ENCODE measurements at regions not wholly inside any gene's neighbourhood (a gene's known extent, or its start where the extent isn't known, plus 50 kb on each side); places are given as distances from the start of the nearest gene placed in this dataset.

- DNase-seq: no peak
Observed at GRCh38 chr1:56019472-56019871, 559.9 kb downstream of the PLPP3 start.

- no peak for DNase-seq
Observed at GRCh38 chr1:56017336-56017735, 562.0 kb downstream of the PLPP3 start.

- no peak for DNase-seq
Observed at GRCh38 chr1:56003846-56004245, 575.5 kb downstream of the PLPP3 start.

- no peak for DNase-seq
Observed at GRCh38 chr1:56002231-56002630, 577.1 kb downstream of the PLPP3 start.

DNA sequence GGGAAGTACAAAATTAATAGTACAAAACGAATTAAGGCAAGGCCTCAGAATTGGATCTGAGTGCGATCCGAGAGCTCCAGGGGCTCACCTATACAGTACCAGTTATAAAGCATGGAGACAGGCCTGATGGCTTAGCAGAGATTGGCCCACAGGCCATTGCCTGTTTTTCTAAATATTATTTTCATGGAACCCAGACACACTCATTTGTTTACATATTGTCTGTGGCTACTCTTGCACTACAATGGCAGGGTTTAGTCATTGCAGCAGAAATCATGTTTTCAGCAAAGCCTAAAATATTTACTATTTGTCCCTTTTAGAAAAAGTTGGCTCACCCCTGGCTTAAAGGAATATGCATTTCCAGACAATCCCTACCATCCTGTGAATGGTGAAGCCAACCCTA is 578.9 kb downstream of the PLPP3 start:
- no peak for DNase-seq

DNA sequence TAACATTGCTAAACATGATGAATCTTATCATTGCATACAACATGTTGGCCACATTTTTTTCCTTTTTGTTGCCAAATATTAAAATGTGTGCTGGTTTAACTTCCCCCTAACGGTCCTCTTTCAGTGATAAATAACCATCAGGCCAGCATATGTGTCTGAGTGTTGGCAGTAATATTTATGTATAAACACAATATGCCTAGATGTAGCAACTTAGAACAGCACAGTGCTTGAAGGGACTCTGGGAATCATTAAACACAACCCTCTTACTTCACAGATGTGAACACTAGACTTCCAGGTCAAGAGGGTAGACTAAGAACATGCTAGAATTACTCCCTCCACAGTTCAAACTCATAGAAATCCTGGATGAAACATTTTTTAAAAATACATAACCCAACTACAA is 581.8 kb downstream of the PLPP3 start:
- DNase-seq: no peak

DNA sequence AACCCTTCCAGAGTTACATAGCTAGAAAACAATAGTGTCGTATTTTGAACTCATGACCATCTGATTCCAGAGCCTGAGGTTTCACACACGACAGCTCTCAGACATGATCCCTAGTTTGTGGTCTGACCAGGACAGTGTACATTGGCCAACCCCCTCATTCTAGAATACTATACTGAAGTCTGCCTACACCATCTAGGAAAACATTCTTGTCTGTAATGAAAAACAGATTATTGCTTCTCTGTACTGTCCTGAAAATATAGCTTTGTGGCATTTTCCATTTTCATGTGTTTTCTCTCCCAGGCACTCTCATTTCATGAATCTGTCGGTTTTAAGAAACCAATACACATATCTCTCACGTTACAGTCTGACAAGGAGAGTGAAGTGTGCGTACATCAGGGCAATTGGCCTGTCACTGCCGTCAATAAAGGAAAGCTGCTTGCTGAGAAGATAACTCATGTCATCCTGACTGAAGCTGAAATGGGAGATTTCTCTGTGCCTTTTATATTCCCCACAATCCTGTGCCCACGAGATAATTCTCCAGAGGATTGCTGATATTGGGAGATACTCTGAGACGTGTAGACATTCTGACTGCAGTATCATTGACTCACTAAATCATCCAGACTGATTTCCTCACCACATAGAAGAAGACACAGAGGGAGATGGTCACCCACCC is 585.6 kb downstream of the PLPP3 start:
- no peak for DNase-seq

- no peak for DNase-seq
Observed at GRCh38 chr1:55990007-55990406, 589.4 kb downstream of the PLPP3 start.

DNA sequence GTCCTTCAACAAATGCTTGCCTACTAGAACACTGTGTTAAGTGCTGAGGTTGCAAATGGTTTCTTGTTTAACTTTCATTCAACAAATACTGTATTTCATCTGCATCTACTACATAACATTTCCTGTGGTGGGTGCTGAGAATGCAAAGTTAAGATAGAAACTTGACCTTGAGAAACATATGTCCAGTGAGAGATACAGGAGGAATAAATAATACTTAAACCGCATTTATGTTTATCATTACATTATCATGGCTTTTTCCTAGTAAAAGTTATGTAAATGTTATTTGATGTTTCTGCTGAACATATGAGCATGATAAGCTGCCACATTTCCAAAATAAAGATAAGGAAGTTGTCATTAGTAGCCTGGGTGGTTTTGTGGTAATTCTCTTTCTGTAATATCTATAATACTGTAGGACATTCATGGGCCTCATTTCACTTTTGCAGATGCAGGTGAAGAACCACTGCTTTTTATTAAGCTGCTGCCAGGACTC is 590.4 kb downstream of the PLPP3 start:
- no peak for DNase-seq

DNA sequence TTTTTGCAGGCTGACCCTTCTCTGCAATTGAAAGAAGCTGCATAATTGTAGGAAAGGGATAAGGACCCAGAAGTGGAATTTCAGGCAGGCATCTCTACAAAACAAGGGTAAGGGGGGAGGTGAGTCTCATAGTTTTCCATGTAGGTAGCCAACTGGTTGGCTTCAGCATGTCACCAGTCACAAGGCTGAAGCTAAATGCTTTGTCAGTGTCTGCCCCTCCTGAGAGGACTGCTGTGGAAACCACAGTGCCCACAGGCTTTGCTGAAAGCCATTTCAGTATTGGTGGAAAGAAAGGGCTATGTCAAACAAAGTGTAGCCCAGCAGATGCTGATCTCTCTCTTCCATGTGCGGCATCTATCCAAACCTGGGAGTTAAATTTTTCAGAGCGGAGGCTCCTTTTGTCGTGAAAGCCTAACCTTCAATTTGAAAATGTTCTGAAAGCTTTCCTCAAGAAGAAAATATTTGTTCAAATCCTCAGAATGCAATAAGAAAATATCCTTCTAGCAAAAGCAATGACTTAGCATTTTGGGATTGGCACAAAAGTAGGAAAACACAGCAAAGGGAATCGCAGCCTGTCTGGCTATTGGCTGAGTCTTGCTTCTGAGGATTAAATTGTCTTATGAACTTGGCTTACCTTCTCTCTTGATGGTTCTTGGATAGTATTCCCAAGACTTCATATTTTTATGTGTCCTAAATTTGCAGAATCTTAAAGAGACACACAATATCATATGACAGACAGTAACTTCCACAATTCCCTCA is 591.7 kb downstream of the PLPP3 start:
- no peak for DNase-seq

GRCh38 chr1:55986003-55986402 is 593.4 kb downstream of the PLPP3 start:
- DNase-seq: no peak

DNA sequence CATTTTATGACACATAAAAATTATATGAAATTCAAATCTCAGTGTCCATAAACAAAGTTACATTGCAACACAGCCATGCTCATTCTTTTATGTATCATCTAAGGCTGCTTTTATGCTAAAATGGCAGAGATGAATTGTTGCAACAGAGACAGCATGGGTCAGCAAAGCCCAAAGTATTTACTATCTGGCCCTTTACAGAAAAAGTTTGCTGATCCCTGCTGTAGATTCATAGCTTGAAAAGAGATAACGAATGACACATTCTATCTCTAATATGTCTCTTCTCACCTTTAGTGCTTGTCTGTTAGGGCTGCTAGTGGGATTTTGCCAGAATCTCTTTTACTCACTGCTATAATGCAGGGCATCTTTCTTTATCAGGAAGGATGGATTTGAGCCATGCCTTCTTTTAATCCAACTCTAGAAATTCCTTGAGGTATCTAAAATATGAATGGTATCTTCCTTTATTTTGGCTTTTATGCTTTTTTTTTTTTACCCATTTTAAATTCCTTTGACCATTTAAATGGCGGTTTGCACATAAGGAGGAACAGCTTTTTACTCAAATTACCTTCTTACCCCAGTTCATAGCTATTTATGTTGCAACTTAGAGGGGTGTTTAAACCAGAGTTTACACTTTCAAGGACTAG is 598.2 kb downstream of the PLPP3 start:
- no peak for DNase-seq

- no peak for DNase-seq
Observed at GRCh38 chr1:55980582-55980981, 598.8 kb downstream of the PLPP3 start.

DNA sequence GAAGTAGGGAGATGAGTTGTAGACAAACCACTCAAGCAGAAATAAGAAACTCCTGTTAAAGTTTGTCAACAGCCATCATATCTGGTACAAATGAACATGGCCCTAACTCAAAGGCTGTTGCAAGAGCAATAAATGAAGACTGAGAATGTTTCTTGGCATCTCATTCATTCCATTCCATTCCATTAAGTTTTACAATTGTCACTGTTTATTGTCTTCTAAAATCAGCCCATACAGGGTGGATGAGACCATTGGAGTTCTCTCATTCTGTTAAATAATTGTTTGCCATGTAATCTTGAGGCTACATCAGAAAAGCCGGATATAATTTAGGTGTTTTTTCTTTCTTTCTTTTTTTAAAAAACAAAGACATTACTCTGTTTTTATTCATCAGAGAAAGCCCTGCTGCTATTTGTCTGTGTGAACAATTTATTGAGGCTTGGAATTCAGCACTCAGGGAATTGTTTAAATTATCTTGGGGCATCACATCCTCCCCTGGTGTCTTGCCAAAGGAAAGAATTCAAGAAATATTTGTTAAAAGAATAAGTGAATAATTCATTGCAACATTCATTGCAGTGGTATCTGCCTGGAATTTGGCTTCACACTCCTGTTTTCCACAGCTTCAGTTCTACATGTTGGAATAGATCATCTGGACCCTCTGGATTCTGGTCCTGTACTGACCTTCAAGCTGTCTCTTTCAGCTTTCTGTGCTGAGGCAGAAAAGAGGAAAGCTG is 604.5 kb downstream of the PLPP3 start:
- DNase-seq: no peak

DNA sequence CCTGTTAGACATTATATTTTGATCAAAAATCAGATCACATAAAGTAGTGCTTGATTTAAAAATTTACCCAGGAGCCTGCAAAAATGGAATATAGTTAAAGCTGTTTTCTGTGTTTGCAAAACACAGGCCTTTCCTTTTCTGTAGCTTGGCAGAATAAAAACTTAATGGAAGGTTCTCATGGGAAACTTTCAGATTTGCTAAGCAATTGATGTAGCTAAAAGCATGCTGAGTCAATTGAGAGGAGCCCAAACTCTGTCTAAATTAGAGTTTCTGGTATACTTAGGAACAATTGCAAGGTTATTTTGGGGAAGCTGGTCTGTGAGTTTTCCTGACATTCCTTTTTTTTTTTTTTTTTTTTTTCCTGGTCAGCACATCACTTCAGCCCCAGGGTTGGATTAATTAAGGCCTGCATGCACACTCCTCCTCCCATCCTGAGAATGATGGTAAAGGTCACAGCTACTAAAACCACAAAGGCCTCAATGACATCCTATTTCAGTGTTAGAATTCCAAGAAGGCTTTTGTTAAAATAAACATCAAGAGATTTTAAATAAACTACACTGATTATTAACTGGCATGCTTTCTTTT is 608.7 kb downstream of the PLPP3 start:
- DNase-seq: no peak

GRCh38 chr1:55969322-55969721 is 610.0 kb downstream of the PLPP3 start:
- no peak for DNase-seq

GRCh38 chr1:55968661-55969060 is 610.7 kb downstream of the PLPP3 start:
- no peak for DNase-seq

GRCh38 chr1:55965981-55966461 is 613.3 kb downstream of the PLPP3 start:
- no peak for DNase-seq

GRCh38 chr1:55962472-55962871 is 616.9 kb downstream of the PLPP3 start:
- no peak for DNase-seq

- no peak for DNase-seq
Observed at GRCh38 chr1:55959136-55959548, 620.2 kb downstream of the PLPP3 start.

DNA sequence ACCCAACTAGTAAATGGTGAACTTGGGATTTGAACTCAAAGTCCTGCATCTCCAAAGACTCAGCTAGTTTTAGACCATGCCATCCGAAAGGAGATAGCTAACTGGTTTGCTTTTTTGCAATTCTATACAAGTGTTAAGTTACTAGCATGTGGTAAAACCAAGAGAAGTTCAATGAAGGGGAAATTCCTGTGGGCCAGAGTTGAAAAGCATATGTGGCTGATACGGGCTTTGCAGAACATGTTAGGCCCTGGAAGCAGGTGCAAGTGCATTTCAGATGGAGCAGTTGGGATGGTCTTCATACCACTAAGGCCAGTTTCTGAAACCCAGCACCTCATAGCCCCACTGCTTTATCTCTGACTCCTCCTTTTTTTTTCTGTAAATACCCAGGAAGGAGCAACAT is 620.9 kb downstream of the PLPP3 start:
- DNase-seq: no peak

DNA sequence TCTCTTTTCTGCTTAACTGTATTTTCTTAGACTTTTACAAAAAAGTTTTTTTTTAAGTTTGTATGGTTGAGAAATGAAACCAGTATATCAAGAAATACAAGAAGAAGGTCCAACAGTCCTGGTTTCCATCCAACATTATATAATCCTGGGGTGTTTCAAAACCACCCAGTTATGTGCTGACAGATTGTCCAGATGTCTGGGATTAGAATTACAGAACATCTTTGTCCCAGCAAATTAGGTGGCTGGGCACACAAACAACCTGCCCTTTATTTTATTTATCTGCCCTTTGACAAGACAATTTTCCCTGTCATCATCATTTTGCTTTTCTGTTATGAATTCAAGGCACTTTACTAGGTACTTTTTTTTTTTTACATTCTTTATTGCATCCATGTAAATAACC is 622.1 kb downstream of the PLPP3 start:
- DNase-seq: no peak
